Calu3 (cell line): ENCODE measurements at regions not wholly inside any gene's neighbourhood (a gene's known extent, or its start where the extent isn't known, plus 50 kb on each side); places are given as distances from the start of the nearest gene placed in this dataset.

Experiments
- BruUV-seq: library from RNA; stranded (reverse); fragments of 400-500 nt; replicated peaks from 2 replicates; lab custom pipeline; 2021; lab: Mats Ljungman, UMichigan
- CTCF ChIA-PET: fragments of 300-600 bp; sonication (Branson Sonifier 250); formaldehyde crosslinking; loops from one replicate; lab custom pipeline; 2022; ENCODE audit warnings: antibody characterized with exemption; lab: Charles Lee
- DNase-seq: peaks from one replicate; pipeline ENCODE4 v3.0.0; 2022
- H3K27ac Mint-ChIP-seq: one replicate; pipeline ENCODE4 v1.8.0; 2022; ENCODE audit warnings: mixed read lengths; ENCODE audit not compliant: unreplicated experiment
- H3K27me3 Mint-ChIP-seq: one replicate; pipeline ENCODE4 v1.8.0; 2022; ENCODE audit warnings: mixed read lengths; ENCODE audit not compliant: unreplicated experiment
- H3K36me3 Mint-ChIP-seq: one replicate; pipeline ENCODE4 v1.8.0; 2022; ENCODE audit warnings: mild to moderate bottlenecking, moderate library complexity, mixed read lengths; ENCODE audit not compliant: insufficient read depth, unreplicated experiment
- H3K4me1 Mint-ChIP-seq: one replicate; pipeline ENCODE4 v1.8.0; 2022; ENCODE audit warnings: mild to moderate bottlenecking, low read depth, mixed read lengths; ENCODE audit not compliant: unreplicated experiment
- H3K4me3 Mint-ChIP-seq: one replicate; pipeline ENCODE4 v1.8.0; 2022; ENCODE audit warnings: mild to moderate bottlenecking, low read depth, moderate library complexity, mixed read lengths; ENCODE audit not compliant: unreplicated experiment
- H3K9me3 Mint-ChIP-seq: one replicate; pipeline ENCODE4 v1.8.0; 2022; ENCODE audit warnings: low read depth, mixed read lengths; ENCODE audit not compliant: unreplicated experiment
- intact Hi-C: fragments of 100-400 bp; cut with micrococcal nuclease; formaldehyde crosslinking; loops from one replicate; pipeline ENCODE4 v1.10.0; 2022; ENCODE audit not compliant: unreplicated experiment
- TF ChIP-seq, protein P1 (sequence below): fragments of 200-600 bp; IDR thresholded peaks from one replicate; pipeline ENCODE4 v1.8.0; 2022; ENCODE audit warnings: antibody characterized with exemption; ENCODE audit not compliant: unreplicated experiment

DNA sequence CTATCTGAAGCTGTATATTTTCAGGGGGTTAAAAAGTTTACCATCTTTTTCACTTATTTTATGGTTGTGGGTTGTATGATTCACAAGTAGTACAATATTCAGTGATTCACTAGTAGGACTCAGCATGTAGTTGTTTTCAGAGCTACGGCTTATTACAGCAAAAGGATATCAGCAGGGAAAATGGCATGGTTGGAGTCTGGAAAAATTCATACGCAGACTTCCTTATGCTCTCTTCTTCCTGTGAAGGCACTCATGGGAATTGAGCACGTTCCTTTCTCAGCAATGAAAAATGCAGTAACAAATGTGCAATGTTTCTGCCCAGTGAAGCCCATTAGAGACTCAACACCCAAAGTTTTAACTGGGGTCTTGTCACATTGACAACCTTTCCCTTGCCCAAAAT, 250.5 kb downstream of the KCNN2 start:
- no TSS peak for BruUV-seq
- TF ChIP-seq, protein P1, sequence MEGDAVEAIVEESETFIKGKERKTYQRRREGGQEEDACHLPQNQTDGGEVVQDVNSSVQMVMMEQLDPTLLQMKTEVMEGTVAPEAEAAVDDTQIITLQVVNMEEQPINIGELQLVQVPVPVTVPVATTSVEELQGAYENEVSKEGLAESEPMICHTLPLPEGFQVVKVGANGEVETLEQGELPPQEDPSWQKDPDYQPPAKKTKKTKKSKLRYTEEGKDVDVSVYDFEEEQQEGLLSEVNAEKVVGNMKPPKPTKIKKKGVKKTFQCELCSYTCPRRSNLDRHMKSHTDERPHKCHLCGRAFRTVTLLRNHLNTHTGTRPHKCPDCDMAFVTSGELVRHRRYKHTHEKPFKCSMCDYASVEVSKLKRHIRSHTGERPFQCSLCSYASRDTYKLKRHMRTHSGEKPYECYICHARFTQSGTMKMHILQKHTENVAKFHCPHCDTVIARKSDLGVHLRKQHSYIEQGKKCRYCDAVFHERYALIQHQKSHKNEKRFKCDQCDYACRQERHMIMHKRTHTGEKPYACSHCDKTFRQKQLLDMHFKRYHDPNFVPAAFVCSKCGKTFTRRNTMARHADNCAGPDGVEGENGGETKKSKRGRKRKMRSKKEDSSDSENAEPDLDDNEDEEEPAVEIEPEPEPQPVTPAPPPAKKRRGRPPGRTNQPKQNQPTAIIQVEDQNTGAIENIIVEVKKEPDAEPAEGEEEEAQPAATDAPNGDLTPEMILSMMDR = no peak
- H3K9me3 Mint-ChIP-seq = peaks cover 26% of the 10 kb centered on the region
- H3K27me3 Mint-ChIP-seq = no peaks in the 10 kb centered on the region
- H3K27ac Mint-ChIP-seq = no peak overlapping the region
- H3K4me1 Mint-ChIP-seq = no peaks in the 10 kb centered on the region
- CTCF ChIA-PET = no interaction called here
- intact Hi-C loops = no loop called here
- no peak for DNase-seq
- H3K36me3 Mint-ChIP-seq = no peaks in the 10 kb centered on the region
- H3K4me3 Mint-ChIP-seq = no peak overlapping the region

DNA sequence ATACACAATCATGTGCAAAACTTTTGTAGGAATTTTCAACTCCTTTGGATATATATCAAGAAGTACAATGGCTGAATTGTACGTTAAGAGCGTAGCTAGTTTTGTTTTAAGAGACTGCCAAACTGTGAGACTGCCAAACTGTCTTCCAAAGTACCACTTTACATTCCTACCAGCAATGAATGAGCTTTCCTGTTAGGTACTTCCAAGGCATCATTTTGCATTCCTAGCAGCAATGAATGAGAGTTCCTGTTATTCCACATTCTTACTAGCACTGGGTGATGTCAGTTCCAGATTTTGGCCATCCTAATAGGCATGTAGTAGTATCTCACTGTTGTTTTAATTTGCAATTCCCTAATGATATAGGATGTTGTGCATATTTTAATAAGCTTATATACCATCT, 219.3 kb downstream of the KCNN2 start:
- Mint-ChIP-seq H3K27me3 (no peaks in the 10 kb centered on the region), H3K36me3 (no peaks in the 10 kb centered on the region), H3K4me1 (no peaks in the 10 kb centered on the region), H3K4me3 (no peak overlapping the region), H3K9me3 (peaks cover 11% of the 10 kb centered on the region), H3K27ac (no peak overlapping the region)
- no peak for DNase-seq
- intact Hi-C loops = no loop called here
- TF ChIP-seq, protein P1 = no peak
- CTCF ChIA-PET = interaction anchor here (0.6 kb wide), 1 partner anchor 371 kb away, joined by 3 read pairs; no protein-coding TSS in a partner anchor
- no TSS peak for BruUV-seq

GRCh38 chr5:114565871-114566270, 204.0 kb downstream of the KCNN2 start:
- intact Hi-C loops = no loop called here
- no peaks in the 10 kb centered on the region for H3K36me3 Mint-ChIP-seq
- DNase-seq = no peak
- H3K4me3 Mint-ChIP-seq = no peak overlapping the region
- CTCF ChIA-PET = no interaction called here
- no peaks in the 10 kb centered on the region for H3K27me3 Mint-ChIP-seq
- TF ChIP-seq, protein P1 = no peak
- H3K9me3 Mint-ChIP-seq = peaks cover 13% of the 10 kb centered on the region
- H3K4me1 Mint-ChIP-seq = no peaks in the 10 kb centered on the region
- no peak overlapping the region for H3K27ac Mint-ChIP-seq
- BruUV-seq = no TSS peak

DNA sequence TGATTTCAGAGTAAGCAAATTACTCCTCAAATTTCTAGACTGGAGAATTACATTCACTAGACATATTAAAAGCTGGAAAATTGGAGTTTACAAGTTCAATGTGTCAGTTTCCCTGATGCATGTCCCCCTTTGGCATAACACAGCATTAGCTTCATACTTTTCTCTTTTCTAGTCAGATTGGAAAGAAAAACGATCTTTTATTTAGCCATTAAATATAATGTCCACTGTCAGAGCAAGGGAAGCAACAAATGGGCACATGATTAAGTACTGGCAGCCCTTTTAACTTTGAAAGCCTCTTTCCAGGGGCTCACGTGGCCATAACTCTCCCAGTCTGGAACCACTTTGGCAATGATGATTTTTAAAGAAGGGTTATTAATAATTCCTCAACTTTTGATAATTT, 203.3 kb downstream of the KCNN2 start:
- BruUV-seq = no TSS peak
- CTCF ChIA-PET = no interaction called here
- TF ChIP-seq, protein P1 = no peak
- no peak for DNase-seq
- H3K36me3 Mint-ChIP-seq = no peaks in the 10 kb centered on the region
- H3K27me3 Mint-ChIP-seq = no peaks in the 10 kb centered on the region
- H3K4me1 Mint-ChIP-seq = no peaks in the 10 kb centered on the region
- no peak overlapping the region for H3K4me3 Mint-ChIP-seq
- intact Hi-C loops = no loop called here
- peaks cover 12% of the 10 kb centered on the region for H3K9me3 Mint-ChIP-seq
- no peak overlapping the region for H3K27ac Mint-ChIP-seq
